ENCODE measurements at regions not wholly inside any gene's neighbourhood (a gene's known extent, or its start where the extent isn't known, plus 50 kb on each side); places are given as distances from the start of the nearest gene placed in this dataset.

DNA sequence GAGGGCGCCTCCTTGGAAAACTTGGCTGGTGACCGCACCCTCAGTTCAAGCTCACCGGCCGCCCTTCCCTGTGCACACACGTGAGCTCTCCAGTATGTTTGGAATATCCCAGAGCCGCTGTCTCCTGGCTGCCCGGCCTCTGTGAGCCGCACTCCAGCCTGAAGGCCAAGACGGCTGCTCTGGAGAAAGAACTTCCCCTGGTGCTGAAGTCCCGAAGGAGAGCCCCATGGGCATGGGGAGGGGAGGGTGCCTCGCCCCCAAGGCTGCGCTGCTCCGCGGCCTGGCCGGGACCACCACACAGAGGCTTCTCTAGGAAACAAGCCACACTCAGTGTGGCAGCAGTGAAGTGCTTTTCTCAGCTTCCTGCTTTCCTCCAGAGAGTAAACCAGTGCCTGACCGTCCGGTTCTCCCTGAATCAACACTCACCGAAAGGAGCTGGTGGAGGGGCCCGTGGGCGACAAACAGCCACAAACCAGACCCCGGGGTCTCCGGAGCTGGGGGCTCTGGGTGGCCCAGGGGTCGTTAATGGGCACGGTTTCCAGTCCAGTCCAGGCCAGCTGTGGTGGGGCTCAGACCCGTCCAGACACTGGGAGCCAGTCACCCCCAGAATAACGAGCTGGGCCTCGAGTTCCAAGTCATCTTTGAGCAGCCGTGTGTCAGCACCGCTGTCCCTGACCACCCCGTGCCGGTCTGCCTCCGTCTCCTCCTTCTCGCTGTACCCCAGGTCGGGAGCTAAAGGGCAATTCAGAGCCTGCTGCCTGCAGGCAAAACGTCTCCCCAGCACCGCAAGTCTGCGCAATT is 87.4 kb upstream of the BHLHE23 start:
- no peaks in the 10 kb centered on the region for H3K4me1 ChIP-seq (ENCODE audit: control insufficient read depth, insufficient read depth, low read length)
- no peak overlapping the region for H3K4me3 ChIP-seq (ENCODE audit: low read depth in 2 of 2, low read length in 2 of 2)
- TF ChIP-seq TCF7L2 (IDR thresholded peaks at IDR 0.05; ENCODE audit: low read depth, low read length) (no peak), POLR2AphosphoS5 (IDR thresholded peaks at IDR 0.05; ENCODE audit: low read depth, low read length) (no peak), SIN3A (IDR thresholded peaks at IDR 0.05; ENCODE audit: borderline replicate concordance, insufficient read depth, low read depth, low read length) (no peak)
- TF ChIP-seq, protein P1, sequence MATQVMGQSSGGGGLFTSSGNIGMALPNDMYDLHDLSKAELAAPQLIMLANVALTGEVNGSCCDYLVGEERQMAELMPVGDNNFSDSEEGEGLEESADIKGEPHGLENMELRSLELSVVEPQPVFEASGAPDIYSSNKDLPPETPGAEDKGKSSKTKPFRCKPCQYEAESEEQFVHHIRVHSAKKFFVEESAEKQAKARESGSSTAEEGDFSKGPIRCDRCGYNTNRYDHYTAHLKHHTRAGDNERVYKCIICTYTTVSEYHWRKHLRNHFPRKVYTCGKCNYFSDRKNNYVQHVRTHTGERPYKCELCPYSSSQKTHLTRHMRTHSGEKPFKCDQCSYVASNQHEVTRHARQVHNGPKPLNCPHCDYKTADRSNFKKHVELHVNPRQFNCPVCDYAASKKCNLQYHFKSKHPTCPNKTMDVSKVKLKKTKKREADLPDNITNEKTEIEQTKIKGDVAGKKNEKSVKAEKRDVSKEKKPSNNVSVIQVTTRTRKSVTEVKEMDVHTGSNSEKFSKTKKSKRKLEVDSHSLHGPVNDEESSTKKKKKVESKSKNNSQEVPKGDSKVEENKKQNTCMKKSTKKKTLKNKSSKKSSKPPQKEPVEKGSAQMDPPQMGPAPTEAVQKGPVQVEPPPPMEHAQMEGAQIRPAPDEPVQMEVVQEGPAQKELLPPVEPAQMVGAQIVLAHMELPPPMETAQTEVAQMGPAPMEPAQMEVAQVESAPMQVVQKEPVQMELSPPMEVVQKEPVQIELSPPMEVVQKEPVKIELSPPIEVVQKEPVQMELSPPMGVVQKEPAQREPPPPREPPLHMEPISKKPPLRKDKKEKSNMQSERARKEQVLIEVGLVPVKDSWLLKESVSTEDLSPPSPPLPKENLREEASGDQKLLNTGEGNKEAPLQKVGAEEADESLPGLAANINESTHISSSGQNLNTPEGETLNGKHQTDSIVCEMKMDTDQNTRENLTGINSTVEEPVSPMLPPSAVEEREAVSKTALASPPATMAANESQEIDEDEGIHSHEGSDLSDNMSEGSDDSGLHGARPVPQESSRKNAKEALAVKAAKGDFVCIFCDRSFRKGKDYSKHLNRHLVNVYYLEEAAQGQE (IDR thresholded peaks at IDR 0.05; ENCODE audit: insufficient read depth in 1 of 2, low read depth in 2 of 2, low read length in 1 of 2), result no peak
- TF ChIP-seq, protein P2, sequence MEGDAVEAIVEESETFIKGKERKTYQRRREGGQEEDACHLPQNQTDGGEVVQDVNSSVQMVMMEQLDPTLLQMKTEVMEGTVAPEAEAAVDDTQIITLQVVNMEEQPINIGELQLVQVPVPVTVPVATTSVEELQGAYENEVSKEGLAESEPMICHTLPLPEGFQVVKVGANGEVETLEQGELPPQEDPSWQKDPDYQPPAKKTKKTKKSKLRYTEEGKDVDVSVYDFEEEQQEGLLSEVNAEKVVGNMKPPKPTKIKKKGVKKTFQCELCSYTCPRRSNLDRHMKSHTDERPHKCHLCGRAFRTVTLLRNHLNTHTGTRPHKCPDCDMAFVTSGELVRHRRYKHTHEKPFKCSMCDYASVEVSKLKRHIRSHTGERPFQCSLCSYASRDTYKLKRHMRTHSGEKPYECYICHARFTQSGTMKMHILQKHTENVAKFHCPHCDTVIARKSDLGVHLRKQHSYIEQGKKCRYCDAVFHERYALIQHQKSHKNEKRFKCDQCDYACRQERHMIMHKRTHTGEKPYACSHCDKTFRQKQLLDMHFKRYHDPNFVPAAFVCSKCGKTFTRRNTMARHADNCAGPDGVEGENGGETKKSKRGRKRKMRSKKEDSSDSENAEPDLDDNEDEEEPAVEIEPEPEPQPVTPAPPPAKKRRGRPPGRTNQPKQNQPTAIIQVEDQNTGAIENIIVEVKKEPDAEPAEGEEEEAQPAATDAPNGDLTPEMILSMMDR (IDR thresholded peaks at IDR 0.05), result no peak
- DNase-seq (ENCODE audit: low read depth, low spot score) (no peak), ATAC-seq (no peak)
- intact Hi-C loops (cut with micrococcal nuclease; ENCODE audit: unreplicated experiment) (no loop called here), in situ Hi-C loops (cut with HindIII; ENCODE audit: low pct_unique_long_range_greater_than_20kb, low sequenced_read_pairs) (no loop called here)
- no peak overlapping the region for H3K27ac ChIP-seq (ENCODE audit: low read length)
- ChIA-PET POLR2A (no interaction called here), CTCF (interaction anchor here (1.2 kb wide), 1 partner anchor 129 kb away, joined by 3 read pairs; no protein-coding TSS in a partner anchor)
- no peaks in the 10 kb centered on the region for H3K27me3 ChIP-seq (ENCODE audit: control insufficient read depth, insufficient read depth, low read length)
- no TSS peak for BruUV-seq (replicated peaks)
- H3K9me3 ChIP-seq (ENCODE audit: control insufficient read depth, insufficient read depth, low read depth, low read length), result no peaks in the 10 kb centered on the region
- no peaks in the 10 kb centered on the region for H3K36me3 ChIP-seq (ENCODE audit: control insufficient read depth, insufficient read depth, low read length)

DNA sequence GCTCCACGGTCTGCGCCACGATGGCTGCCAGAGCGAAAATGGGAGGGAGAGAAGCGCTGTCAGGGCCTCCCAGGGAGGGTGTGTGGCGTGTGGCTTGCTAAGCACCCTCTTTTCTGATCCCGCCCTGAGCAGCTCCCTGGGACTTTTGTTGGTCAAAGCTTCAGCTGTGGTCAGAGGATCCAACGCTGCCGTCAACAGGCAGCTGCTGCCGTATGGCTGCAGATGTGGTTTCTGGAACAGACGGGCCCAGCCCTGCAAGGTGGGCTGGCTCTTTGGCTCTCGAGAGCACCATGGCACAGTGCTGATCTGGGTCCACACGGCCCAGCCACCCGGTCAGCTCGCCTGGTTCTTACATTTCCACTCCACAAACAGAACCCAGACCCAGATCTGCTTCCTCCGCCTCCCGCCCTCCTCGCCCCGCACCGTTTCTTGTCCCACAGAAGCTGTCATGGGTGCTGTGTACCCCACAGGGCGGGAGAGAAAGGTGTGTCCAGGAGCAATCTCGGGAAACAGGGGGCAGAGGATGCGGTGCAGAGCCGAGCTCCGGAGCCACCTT is 86.0 kb upstream of the BHLHE23 start:
- in situ Hi-C loops (cut with HindIII; ENCODE audit: low pct_unique_long_range_greater_than_20kb, low sequenced_read_pairs) (no loop called here), intact Hi-C loops (cut with micrococcal nuclease; ENCODE audit: unreplicated experiment) (no loop called here)
- BruUV-seq (replicated peaks), result no TSS peak
- POLR2A ChIA-PET, result no interaction called here
- Histone ChIP-seq H3K36me3 (ENCODE audit: control insufficient read depth, insufficient read depth, low read length) (no peaks in the 10 kb centered on the region), H3K27me3 (ENCODE audit: control insufficient read depth, insufficient read depth, low read length) (no peaks in the 10 kb centered on the region; the same call in 1 of the 2 replicates), H3K9me3 (ENCODE audit: control insufficient read depth, insufficient read depth, low read depth, low read length) (no peaks in the 10 kb centered on the region), H3K27ac (ENCODE audit: low read length) (no peak overlapping the region), H3K4me3 (ENCODE audit: low read depth in 2 of 2, low read length in 2 of 2) (no peak overlapping the region), H3K4me1 (ENCODE audit: control insufficient read depth, insufficient read depth, low read length) (no peaks in the 10 kb centered on the region)
- TF ChIP-seq, protein P2 (IDR thresholded peaks at IDR 0.05), result no peak
- TF ChIP-seq POLR2AphosphoS5 (IDR thresholded peaks at IDR 0.05; ENCODE audit: low read depth, low read length), result no peak
- TF ChIP-seq, protein P1 (IDR thresholded peaks at IDR 0.05; ENCODE audit: insufficient read depth in 1 of 2, low read depth in 2 of 2, low read length in 1 of 2), result no peak
- TF ChIP-seq SIN3A (IDR thresholded peaks at IDR 0.05; ENCODE audit: borderline replicate concordance, insufficient read depth, low read depth, low read length), result no peak
- TF ChIP-seq TCF7L2 (IDR thresholded peaks at IDR 0.05; ENCODE audit: low read depth, low read length), result no peak
- ATAC-seq (no peak), DNase-seq (ENCODE audit: low read depth, low spot score) (no peak)
- CTCF ChIA-PET, result no interaction called here
